ENCODE measurements at regions not wholly inside any gene's neighbourhood (a gene's known extent, or its start where the extent isn't known, plus 50 kb on each side); places are given as distances from the start of the nearest gene placed in this dataset.

- no peak for DNase-seq (ENCODE audit: low read depth)
- TF ChIP-seq CTCF (conservative IDR thresholded peaks at IDR 0.05; ENCODE audit: low read depth, low read length), result no peak
These were observed 50.0 kb upstream of the DOCK9 start for GRCh38 chr13:99027661-99028425.

GRCh38 chr13:99028890-99029289, 51.0 kb upstream of the DOCK9 start:
- peak; percentile 35 for TF ChIP-seq CTCF (conservative IDR thresholded peaks at IDR 0.05; ENCODE audit: low read depth, low read length)
- peak; percentile 10 for DNase-seq (ENCODE audit: low read depth)
- no peak overlapping the region for H3K4me3 ChIP-seq (ENCODE audit: low read depth, low read length)

More at GRCh38 chr13:99027661-99028425, 50.0 kb upstream of the DOCK9 start:
- no peak overlapping the region for H3K4me3 ChIP-seq (ENCODE audit: low read depth, low read length)

- no peak overlapping the region for H3K4me3 ChIP-seq (ENCODE audit: low read depth, low read length)
- DNase-seq (ENCODE audit: low read depth), result no peak
- TF ChIP-seq CTCF (conservative IDR thresholded peaks at IDR 0.05; ENCODE audit: low read depth, low read length), result no peak
These were observed 51.7 kb upstream of the DOCK9 start for GRCh38 chr13:99029576-99029975.

- H3K4me3 ChIP-seq (ENCODE audit: low read depth, low read length), result no peak overlapping the region
- no peak for TF ChIP-seq CTCF (conservative IDR thresholded peaks at IDR 0.05; ENCODE audit: low read depth, low read length)
- no peak for DNase-seq (ENCODE audit: low read depth)
These were observed 52.5 kb upstream of the DOCK9 start for GRCh38 chr13:99030326-99030725.

- no peak for DNase-seq (ENCODE audit: low read depth)
- TF ChIP-seq CTCF (conservative IDR thresholded peaks at IDR 0.05; ENCODE audit: low read depth, low read length), result no peak
- no peak overlapping the region for H3K4me3 ChIP-seq (ENCODE audit: low read depth, low read length)
These were observed 54.0 kb upstream of the DOCK9 start for GRCh38 chr13:99031832-99032231.

GRCh38 chr13:99033814-99034213, 56.0 kb upstream of the DOCK9 start:
- peak; percentile 68 for TF ChIP-seq CTCF (conservative IDR thresholded peaks at IDR 0.05; ENCODE audit: low read depth, low read length)
- peak; percentile 65 for DNase-seq (ENCODE audit: low read depth)
- H3K4me3 ChIP-seq (ENCODE audit: low read depth, low read length), result no peak overlapping the region

All from choroid plexus epithelial cell (primary cell).